HEK293 (cell line): ENCODE measurements at regions not wholly inside any gene's neighbourhood (a gene's known extent, or its start where the extent isn't known, plus 50 kb on each side); places are given as distances from the start of the nearest gene placed in this dataset.

Experiments
- ZNF10 ChIP-seq: fragments of 450-650 bp; formaldehyde crosslinking; IDR thresholded peaks from 2 replicates; pipeline ENCODE4 v1.5.1; 2017; ENCODE audit warnings: missing biosample characterization, missing genetic modification characterization
- ZNF660 ChIP-seq: fragments of 450-650 bp; IDR thresholded peaks from 2 replicates; pipeline ENCODE4 v1.5.1; 2018; ENCODE audit warnings: missing biosample characterization, mild to moderate bottlenecking, missing genetic modification characterization

GRCh38 chr1:38332649-38333310 is 286.2 kb upstream of the POU3F1 start:
- no peak for TF ChIP-seq ZNF660 (tag by site-specific recombination)
- no peak for TF ChIP-seq ZNF10 (tag by site-specific recombination)
